ENCODE measurements at regions not wholly inside any gene's neighbourhood (a gene's known extent, or its start where the extent isn't known, plus 50 kb on each side); places are given as distances from the start of the nearest gene placed in this dataset.
"Not testable (repeated sequence)": the region's sequence is repeated elsewhere in the genome, so short reads cannot be mapped to it uniquely, and the experiment has no call there.

GRCh38 chr17:30712859-30713258 is 111.6 kb downstream of the CRLF3 start:
- not testable (repeated sequence) for TF ChIP-seq CTCF (IDR thresholded peaks at IDR 0.05); MAX (CRISPR knock-in tag; IDR thresholded peaks at IDR 0.05); ZNF232 (CRISPR knock-in tag; IDR thresholded peaks at IDR 0.05); ZNF281 (CRISPR knock-in tag; IDR thresholded peaks at IDR 0.05); PRDM15 (CRISPR knock-in tag; IDR thresholded peaks at IDR 0.05); MLX (CRISPR knock-in tag; IDR thresholded peaks at IDR 0.05); E2F5 (CRISPR knock-in tag; IDR thresholded peaks at IDR 0.05); E2F1 (CRISPR knock-in tag; IDR thresholded peaks at IDR 0.05); ZNF425 (CRISPR knock-in tag; conservative IDR thresholded peaks at IDR 0.05); ZBTB43 (CRISPR knock-in tag; IDR thresholded peaks at IDR 0.05); E2F4 (CRISPR knock-in tag; IDR thresholded peaks at IDR 0.05; ENCODE audit: borderline replicate concordance, low read depth); TEAD4 (CRISPR knock-in tag; IDR thresholded peaks at IDR 0.05)

Measured in WTC11 (cell line).